ENCODE measurements at regions not wholly inside any gene's neighbourhood (a gene's known extent, or its start where the extent isn't known, plus 50 kb on each side); places are given as distances from the start of the nearest gene placed in this dataset.

DNA sequence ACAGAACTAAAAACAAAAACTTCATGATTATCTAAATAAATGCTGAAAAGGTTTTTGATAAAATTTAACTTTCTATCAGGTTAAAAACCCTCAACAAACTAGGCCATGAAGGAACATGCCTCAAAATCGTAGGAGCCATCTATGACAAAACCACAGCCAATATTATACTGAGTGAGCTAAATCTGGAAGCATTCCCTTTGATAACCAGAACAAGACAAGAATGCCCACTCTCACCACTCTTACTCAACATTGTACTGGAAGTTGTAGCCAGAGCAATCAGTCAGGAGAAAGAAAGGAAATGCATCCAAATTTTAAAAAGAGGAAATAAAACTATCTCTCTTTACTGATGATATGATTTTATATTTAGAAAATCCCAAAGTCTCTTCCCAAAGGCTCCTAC, 228.7 kb downstream of the CHRM2 start:
- TF ChIP-seq, protein P1, sequence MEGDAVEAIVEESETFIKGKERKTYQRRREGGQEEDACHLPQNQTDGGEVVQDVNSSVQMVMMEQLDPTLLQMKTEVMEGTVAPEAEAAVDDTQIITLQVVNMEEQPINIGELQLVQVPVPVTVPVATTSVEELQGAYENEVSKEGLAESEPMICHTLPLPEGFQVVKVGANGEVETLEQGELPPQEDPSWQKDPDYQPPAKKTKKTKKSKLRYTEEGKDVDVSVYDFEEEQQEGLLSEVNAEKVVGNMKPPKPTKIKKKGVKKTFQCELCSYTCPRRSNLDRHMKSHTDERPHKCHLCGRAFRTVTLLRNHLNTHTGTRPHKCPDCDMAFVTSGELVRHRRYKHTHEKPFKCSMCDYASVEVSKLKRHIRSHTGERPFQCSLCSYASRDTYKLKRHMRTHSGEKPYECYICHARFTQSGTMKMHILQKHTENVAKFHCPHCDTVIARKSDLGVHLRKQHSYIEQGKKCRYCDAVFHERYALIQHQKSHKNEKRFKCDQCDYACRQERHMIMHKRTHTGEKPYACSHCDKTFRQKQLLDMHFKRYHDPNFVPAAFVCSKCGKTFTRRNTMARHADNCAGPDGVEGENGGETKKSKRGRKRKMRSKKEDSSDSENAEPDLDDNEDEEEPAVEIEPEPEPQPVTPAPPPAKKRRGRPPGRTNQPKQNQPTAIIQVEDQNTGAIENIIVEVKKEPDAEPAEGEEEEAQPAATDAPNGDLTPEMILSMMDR (IDR thresholded peaks at IDR 0.05; ENCODE audit: poor library complexity): no peak
- TF ChIP-seq EZH2 (IDR thresholded peaks at IDR 0.05; ENCODE audit: borderline replicate concordance) (no peak), EZH2phosphoT487 (IDR thresholded peaks at IDR 0.05; ENCODE audit: low read depth, severe bottlenecking, unreplicated experiment) (no peak)
